ENCODE measurements at regions not wholly inside any gene's neighbourhood (a gene's known extent, or its start where the extent isn't known, plus 50 kb on each side); places are given as distances from the start of the nearest gene placed in this dataset.

GRCh38 chr2:208546860-208547650 lies 140.5 kb downstream of the PTH2R start:
- TF ChIP-seq REST (IDR thresholded peaks at IDR 0.05; ENCODE audit: borderline replicate concordance) (no peak), SMC3 (conservative IDR thresholded peaks at IDR 0.05; ENCODE audit: poor library complexity) (no peak), EZH2 (IDR thresholded peaks at IDR 0.05; ENCODE audit: borderline replicate concordance, insufficient read depth, low read length, poor library complexity, severe bottlenecking) (no peak), CTCF (IDR thresholded peaks at IDR 0.05; ENCODE audit: poor library complexity, severe bottlenecking) (no peak), EP300 (conservative IDR thresholded peaks at IDR 0.05; ENCODE audit: poor library complexity, severe bottlenecking) (no peak), POLR2AphosphoS5 (IDR thresholded peaks at IDR 0.05) (no peak), TAF1 (IDR thresholded peaks at IDR 0.05; ENCODE audit: low read depth) (no peak), RAD21 (conservative IDR thresholded peaks at IDR 0.05) (no peak), MXI1 (conservative IDR thresholded peaks at IDR 0.05; ENCODE audit: poor library complexity, severe bottlenecking) (no peak)
- no peak overlapping the region for H3K4me3 ChIP-seq (ENCODE audit: low read length)
- no peaks in the 10 kb centered on the region for H3K36me3 ChIP-seq (ENCODE audit: insufficient read depth, low read length)
- no peak overlapping the region for H3K27ac ChIP-seq (ENCODE audit: low read length)
- H3K79me2 ChIP-seq (replicated peaks; ENCODE audit: insufficient read depth, low read length) = no peaks in the 10 kb centered on the region
- no peak overlapping the region for H3K9ac ChIP-seq (ENCODE audit: low read length)
- H4K20me1 ChIP-seq (ENCODE audit: insufficient read depth) = no peaks in the 10 kb centered on the region
- H3K4me2 ChIP-seq (ENCODE audit: low read length) = no peak overlapping the region
- no peaks in the 10 kb centered on the region for H3K9me2 ChIP-seq (ENCODE audit: insufficient read depth, low read length)
- no peaks in the 10 kb centered on the region for H3K9me3 ChIP-seq (ENCODE audit: low read length)
- H3F3A ChIP-seq (ENCODE audit: insufficient read depth, low read length, poor library complexity, severe bottlenecking) = no peaks in the 10 kb centered on the region
- no peaks in the 10 kb centered on the region for H3K27me3 ChIP-seq (ENCODE audit: insufficient read depth, low read depth, low read length)
- H2AFZ ChIP-seq (ENCODE audit: low read depth, low read length) = no peak overlapping the region

GRCh38 chr2:208548700-208549099 lies 142.1 kb downstream of the PTH2R start:
- Histone ChIP-seq H3K36me3 (ENCODE audit: insufficient read depth, low read length) (no peaks in the 10 kb centered on the region), H3K9me2 (ENCODE audit: insufficient read depth, low read length) (no peaks in the 10 kb centered on the region), H3K9ac (ENCODE audit: low read length) (no peak overlapping the region), H3F3A (ENCODE audit: insufficient read depth, low read length, poor library complexity, severe bottlenecking) (no peaks in the 10 kb centered on the region), H4K20me1 (ENCODE audit: insufficient read depth) (no peaks in the 10 kb centered on the region), H3K79me2 (replicated peaks; ENCODE audit: insufficient read depth, low read length) (no peaks in the 10 kb centered on the region), H3K27me3 (ENCODE audit: insufficient read depth, low read depth, low read length) (no peaks in the 10 kb centered on the region), H3K27ac (ENCODE audit: low read length) (no peak overlapping the region), H3K4me3 (ENCODE audit: low read length) (no peak overlapping the region), H2AFZ (ENCODE audit: low read depth, low read length) (no peak overlapping the region), H3K4me2 (ENCODE audit: low read length) (no peak overlapping the region), H3K9me3 (ENCODE audit: low read length) (no peaks in the 10 kb centered on the region)
- TF ChIP-seq CTCF (IDR thresholded peaks at IDR 0.05; ENCODE audit: poor library complexity, severe bottlenecking) (no peak), REST (IDR thresholded peaks at IDR 0.05; ENCODE audit: borderline replicate concordance) (no peak), SMC3 (conservative IDR thresholded peaks at IDR 0.05; ENCODE audit: poor library complexity) (no peak), RAD21 (conservative IDR thresholded peaks at IDR 0.05) (no peak), MXI1 (conservative IDR thresholded peaks at IDR 0.05; ENCODE audit: poor library complexity, severe bottlenecking) (no peak), TAF1 (IDR thresholded peaks at IDR 0.05; ENCODE audit: low read depth) (no peak), POLR2AphosphoS5 (IDR thresholded peaks at IDR 0.05) (no peak), EP300 (conservative IDR thresholded peaks at IDR 0.05; ENCODE audit: poor library complexity, severe bottlenecking) (no peak), EZH2 (IDR thresholded peaks at IDR 0.05; ENCODE audit: borderline replicate concordance, insufficient read depth, low read length, poor library complexity, severe bottlenecking) (no peak)
